ENCODE measurements at regions not wholly inside any gene's neighbourhood (a gene's known extent, or its start where the extent isn't known, plus 50 kb on each side); places are given as distances from the start of the nearest gene placed in this dataset.

GRCh38 chr5:57703721-57704120, 221.1 kb upstream of the ACTBL2 start:
- no peak overlapping the region for H2BK15ac ChIP-seq (ENCODE audit: low read length)
- H4K20me1 ChIP-seq (replicated peaks in 1 of 2; ENCODE audit: control insufficient read depth in 1 of 2, insufficient read depth in 2 of 2, low read length in 2 of 2), result no peaks in the 10 kb centered on the region
- no peak overlapping the region for H3K27ac ChIP-seq (ENCODE audit: low read depth, low read length)
- H4K91ac ChIP-seq (replicated peaks; ENCODE audit: insufficient read length, low read length), result no peak overlapping the region
- no peaks in the 10 kb centered on the region for H3K79me2 ChIP-seq (ENCODE audit: control insufficient read depth in 1 of 2, insufficient read depth in 2 of 2, low read length in 2 of 2)
- DNase-seq (ENCODE audit: low read depth in 1 of 2, low spot score in 2 of 2), result no peak
- H3K27me3 ChIP-seq (replicated peaks in 1 of 4; ENCODE audit: control insufficient read depth in 3 of 4, extremely low read depth in 1 of 4, insufficient read depth in 3 of 4, low read length in 3 of 4), result no peaks in the 10 kb centered on the region
- no peak overlapping the region for H3K23ac ChIP-seq (ENCODE audit: insufficient read length)
- CTCF ChIA-PET (ENCODE audit: partially characterized antibody), result no interaction called here
- no peaks in the 10 kb centered on the region for H3K79me1 ChIP-seq (ENCODE audit: low read depth, low read length)
- no peak for FAIRE-seq
- H3K9ac ChIP-seq (replicated peaks in 1 of 4; ENCODE audit: extremely low read depth in 1 of 4, low read depth in 3 of 4, low read length in 3 of 4), result no peak overlapping the region
- H3K23me2 ChIP-seq (ENCODE audit: low read depth, low read length), result no peaks in the 10 kb centered on the region
- no peaks in the 10 kb centered on the region for H3K36me3 ChIP-seq (ENCODE audit: control insufficient read depth in 2 of 4, insufficient read depth in 4 of 4, low read length in 3 of 4)
- no peak overlapping the region for H2AK5ac ChIP-seq (ENCODE audit: low read depth, low read length)
- H4K8ac ChIP-seq (ENCODE audit: extremely low read depth, insufficient read depth, low read length), result no peak overlapping the region
- POLR2A ChIA-PET (ENCODE audit: partially characterized antibody), result no interaction called here
- no peak overlapping the region for H3K14ac ChIP-seq (ENCODE audit: insufficient read length)
- H3K4me3 ChIP-seq (ENCODE audit: extremely low read depth in 1 of 4, insufficient read depth in 2 of 4, low read depth in 3 of 4, low read length in 4 of 4), result no peak overlapping the region
- H3K4ac ChIP-seq (replicated peaks; ENCODE audit: insufficient read length, low read depth, low read length), result no peak overlapping the region
- no peak overlapping the region for H2BK5ac ChIP-seq (ENCODE audit: low read depth, low read length)
- no peak overlapping the region for H2BK20ac ChIP-seq (ENCODE audit: low read length)
- H2BK120ac ChIP-seq (replicated peaks; ENCODE audit: low read depth, low read length), result no peak overlapping the region
- H3K9me3 ChIP-seq (ENCODE audit: insufficient read depth in 2 of 2, low read depth in 1 of 2, low read length in 1 of 2), result no peaks in the 10 kb centered on the region
- no peak overlapping the region for H3K56ac ChIP-seq (replicated peaks; ENCODE audit: insufficient read length, low read depth, low read length)
- no peak overlapping the region for H4K5ac ChIP-seq (ENCODE audit: insufficient read length, low read depth, low read length)
- H3K18ac ChIP-seq (ENCODE audit: extremely low read depth, low read length), result no peak overlapping the region
- H3K4me2 ChIP-seq (ENCODE audit: insufficient read depth in 1 of 2, low read depth in 2 of 2, low read length in 2 of 2), result no peak overlapping the region
- no peak overlapping the region for H2BK12ac ChIP-seq (ENCODE audit: low read depth, low read length)
- no peaks in the 10 kb centered on the region for H3K4me1 ChIP-seq (replicated peaks in 1 of 4; ENCODE audit: control insufficient read depth in 3 of 4, insufficient read depth in 4 of 4, low read length in 3 of 4)
- 100% methylated on average over 1 of the region's 1 CpG; no CpG with 5 or more reads in 1 of the 2 experiments for WGBS, 2 experiments (ENCODE audit: extremely low coverage in 1 of 2, insufficient coverage in 1 of 2, insufficient read length in 1 of 2, insufficient replicate concordance in 2 of 2, low coverage in 1 of 2, low lambda C conversion rate in 2 of 2, missing lambda C conversion rate in 1 of 2)
- H2AFZ ChIP-seq (ENCODE audit: low read length), result no peak overlapping the region
- TF ChIP-seq GABPA (IDR thresholded peaks at IDR 0.05; ENCODE audit: borderline replicate concordance, insufficient read depth, low read length), result no peak
- TF ChIP-seq, protein P1, sequence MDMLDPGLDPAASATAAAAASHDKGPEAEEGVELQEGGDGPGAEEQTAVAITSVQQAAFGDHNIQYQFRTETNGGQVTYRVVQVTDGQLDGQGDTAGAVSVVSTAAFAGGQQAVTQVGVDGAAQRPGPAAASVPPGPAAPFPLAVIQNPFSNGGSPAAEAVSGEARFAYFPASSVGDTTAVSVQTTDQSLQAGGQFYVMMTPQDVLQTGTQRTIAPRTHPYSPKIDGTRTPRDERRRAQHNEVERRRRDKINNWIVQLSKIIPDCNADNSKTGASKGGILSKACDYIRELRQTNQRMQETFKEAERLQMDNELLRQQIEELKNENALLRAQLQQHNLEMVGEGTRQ (IDR thresholded peaks at IDR 0.05; ENCODE audit: low read length), result no peak
- TF ChIP-seq CHD2 (IDR thresholded peaks at IDR 0.05; ENCODE audit: low read length), result no peak
- no peak for TF ChIP-seq MAFK (IDR thresholded peaks at IDR 0.05; ENCODE audit: low read depth, low read length)
- no peak for TF ChIP-seq JUN (IDR thresholded peaks at IDR 0.05; ENCODE audit: low read depth, low read length)
- TF ChIP-seq CTCF (IDR thresholded peaks at IDR 0.05; ENCODE audit: control extremely low read depth in 1 of 3, insufficient read depth in 1 of 3, low read depth in 1 of 3, low read length in 3 of 3), result no peak
- TF ChIP-seq POLR2A (IDR thresholded peaks at IDR 0.05; ENCODE audit: control extremely low read depth in 1 of 2, low read depth in 2 of 2, low read length in 2 of 2), result no peak
- no peak for TF ChIP-seq NANOG (IDR thresholded peaks at IDR 0.05; ENCODE audit: insufficient read depth, low read depth, low read length, poor library complexity, severe bottlenecking)
- TF ChIP-seq POLR2AphosphoS5 (IDR thresholded peaks at IDR 0.05; ENCODE audit: low read depth, low read length), result no peak
- no peak for TF ChIP-seq SIX5 (IDR thresholded peaks at IDR 0.05; ENCODE audit: low read depth, low read length)
- TF ChIP-seq RBBP5 (IDR thresholded peaks at IDR 0.05; ENCODE audit: borderline replicate concordance, low read depth, low read length), result no peak
- no peak for TF ChIP-seq CHD1 (IDR thresholded peaks at IDR 0.05; ENCODE audit: low read depth, low read length)

Data from H1 (cell line).